GM23338 (cell line): ENCODE measurements at regions not wholly inside any gene's neighbourhood (a gene's known extent, or its start where the extent isn't known, plus 50 kb on each side); places are given as distances from the start of the nearest gene placed in this dataset.

Experiments used
- ATAC-seq: fragments of 200-7000 bp; cut with Tn5 transposase; 3 replicates; pipeline ENCODE4 v1.9.1; 2020
- DNase-seq: peaks from one replicate; pipeline ENCODE4 v3.0.0-alpha.2; 2015; ENCODE audit warnings: low spot score
- H2AFZ ChIP-seq: fragments of 200-600 bp; sonication (generic); 2 replicates; pipeline ENCODE4 v1.8.0; 2016; ENCODE audit warnings: antibody characterized with exemption, mild to moderate bottlenecking, moderate library complexity
- H3F3A ChIP-seq: fragments of 200-600 bp; sonication (generic); replicated peaks from 2 replicates; pipeline ENCODE4 v1.8.0; 2017; ENCODE audit warnings: antibody characterized with exemption, mixed run types, low read depth
- H3K27ac ChIP-seq: fragments of 200-600 bp; sonication (generic); 2 replicates; pipeline ENCODE4 v1.6.1; 2016; ENCODE audit warnings: low read depth
- H3K27me3 ChIP-seq: fragments of 200-600 bp; sonication (generic); 2 replicates; pipeline ENCODE4 v1.8.0; 2016; ENCODE audit warnings: mild to moderate bottlenecking, mixed run types, moderate library complexity; ENCODE audit not compliant: insufficient read depth
- H3K36me3 ChIP-seq: fragments of 200-600 bp; sonication (generic); 2 replicates; pipeline ENCODE4 v1.8.0; 2016; ENCODE audit warnings: mild to moderate bottlenecking; ENCODE audit not compliant: insufficient read depth
- H3K4me1 ChIP-seq: fragments of 200-600 bp; sonication (generic); 2 replicates; pipeline ENCODE4 v1.8.0; 2016; ENCODE audit warnings: mild to moderate bottlenecking, moderate library complexity; ENCODE audit not compliant: insufficient read depth
- H3K4me2 ChIP-seq: fragments of 200-600 bp; sonication (generic); 2 replicates; pipeline ENCODE4 v1.7.1; 2017; ENCODE audit warnings: mixed run types
- H3K4me3 ChIP-seq: fragments of 200-600 bp; sonication (generic); 2 replicates; pipeline ENCODE4 v1.6.1; 2016; ENCODE audit warnings: mixed run types
- H3K79me2 ChIP-seq: fragments of 200-600 bp; sonication (generic); replicated peaks from 2 replicates; pipeline ENCODE4 v1.8.0; 2017; ENCODE audit warnings: mild to moderate bottlenecking; ENCODE audit not compliant: insufficient read depth
- H3K9me2 ChIP-seq: fragments of 200-600 bp; sonication (generic); 2 replicates; pipeline ENCODE4 v1.8.0; 2017; ENCODE audit not compliant: insufficient read depth
- H4K20me1 ChIP-seq: fragments of 200-600 bp; sonication (generic); replicated peaks from 2 replicates; pipeline ENCODE4 v1.8.0; 2017; ENCODE audit warnings: mild to moderate bottlenecking; ENCODE audit not compliant: insufficient read depth
- H3K27ac Mint-ChIP-seq: 2 replicates; pipeline ENCODE4 v1.8.0; 2020; ENCODE audit warnings: inconsistent platforms, mild to moderate bottlenecking, moderate library complexity, mixed read lengths
- H3K27me3 Mint-ChIP-seq: 3 replicates; pipeline ENCODE4 v1.8.0; 2022; ENCODE audit warnings: low read depth, mild to moderate bottlenecking, moderate library complexity, mixed read lengths, inconsistent platforms; ENCODE audit not compliant: insufficient read depth, poor library complexity
- H3K36me3 Mint-ChIP-seq: 3 replicates; pipeline ENCODE4 v1.8.0; 2021; ENCODE audit warnings: low read depth, mild to moderate bottlenecking, inconsistent platforms, moderate library complexity, mixed read lengths
- H3K4me1 Mint-ChIP-seq: 3 replicates; pipeline ENCODE4 v1.8.0; 2020; ENCODE audit warnings: mild to moderate bottlenecking, inconsistent platforms, mixed read lengths
- H3K4me3 Mint-ChIP-seq: 3 replicates; pipeline ENCODE4 v1.8.0; 2021; ENCODE audit warnings: moderate library complexity, mild to moderate bottlenecking, inconsistent platforms, mixed read lengths
- H3K9me3 Mint-ChIP-seq: 3 replicates; pipeline ENCODE4 v1.8.0; 2020; ENCODE audit warnings: moderate library complexity, mild to moderate bottlenecking, inconsistent platforms, mixed read lengths
- CTCF ChIP-seq, 2 experiments: fragments of 200-600 bp in 1 of 2; sonication (generic) in 1 of 2; conservative IDR thresholded peaks; 2 replicates each; pipeline versions ENCODE4 v1.5.1 to v1.6.1; 2016 to 2017; ENCODE audit warnings: antibody characterized with exemption in 2 of 2, low read depth in 2 of 2, mild to moderate bottlenecking in 2 of 2, moderate library complexity in 1 of 2
- ZNF114 ChIP-seq: fragments of 250-450 bp; sonication (Bioruptor Pico); IDR thresholded peaks from 2 replicates; pipeline ENCODE4 v1.5.0; 2020; ENCODE audit warnings: mild to moderate bottlenecking, moderate library complexity
- ZNF331 ChIP-seq: fragments of 250-450 bp; sonication (Bioruptor Pico); IDR thresholded peaks from 2 replicates; pipeline ENCODE4 v1.5.0; 2020; ENCODE audit warnings: low read depth, mild to moderate bottlenecking, moderate library complexity
- ZNF462 ChIP-seq: fragments of 250-450 bp; sonication (Bioruptor Pico); IDR thresholded peaks from 2 replicates; pipeline ENCODE4 v1.5.0; 2020; ENCODE audit warnings: mild to moderate bottlenecking, moderate library complexity

GRCh38 chr5:125267636-125268248, 521.3 kb upstream of the ZNF608 start:
- Histone ChIP-seq H3F3A (no peaks in the 10 kb centered on the region), H3K4me2 (no peak overlapping the region), H3K9me2 (peaks cover 3% of the 10 kb centered on the region; the same call in 1 of the 2 replicates), H3K4me1 (peaks cover 11% of the 10 kb centered on the region; the same call in 1 of the 2 replicates), H4K20me1 (no peaks in the 10 kb centered on the region), H3K4me3 (no peak overlapping the region), H3K36me3 (no peaks in the 10 kb centered on the region), H3K27ac (no peak overlapping the region), H3K27me3 (no peaks in the 10 kb centered on the region), H2AFZ (no peak overlapping the region), H3K79me2 (no peaks in the 10 kb centered on the region)
- ATAC-seq (no peak), DNase-seq (no peak)
- TF ChIP-seq ZNF114 (CRISPR knock-in tag) (no peak), CTCF (conservative IDR thresholded peaks at IDR 0.05; ENCODE audit: low read depth in 2 of 2) (no peak), ZNF331 (CRISPR knock-in tag) (no peak), ZNF462 (no peak)
- Mint-ChIP-seq H3K4me3 (no peak overlapping the region), H3K9me3 (peaks cover 4% of the 10 kb centered on the region; the same call in 1 of the 3 replicates), H3K36me3 (peaks cover 10% of the 10 kb centered on the region), H3K27ac (no peak overlapping the region), H3K27me3 (no peaks in the 10 kb centered on the region), H3K4me1 (peaks cover 21% of the 10 kb centered on the region)
